CD4-positive, alpha-beta T cell treated with Interleukin-2 at 100 ng/mL for 4 hours (primary cell): ENCODE measurements at regions not wholly inside any gene's neighbourhood (a gene's known extent, or its start where the extent isn't known, plus 50 kb on each side); places are given as distances from the start of the nearest gene placed in this dataset.
A peak's percentile ranks its signal among the peaks of the same experiment; 100 is the strongest.

ENCODE experiments used
- DNase-seq: peaks from one replicate; pipeline ENCODE4 v3.0.0-alpha.2; 2020; ENCODE audit warnings: low spot score

- no peak for DNase-seq
These were observed 362.0 kb downstream of the SEC14L1 start for GRCh38 chr17:77502626-77503292.

- DNase-seq, result no peak
These were observed 362.5 kb downstream of the SEC14L1 start for GRCh38 chr17:77503293-77503655.

- no peak for DNase-seq
These were observed 363.3 kb downstream of the SEC14L1 start for GRCh38 chr17:77503916-77504651.

GRCh38 chr17:77504652-77505155 is 363.9 kb downstream of the SEC14L1 start:
- DNase-seq, result no peak

GRCh38 chr17:77505181-77505639 is 364.4 kb downstream of the SEC14L1 start:
- no peak for DNase-seq

GRCh38 chr17:77506371-77506991 is 365.7 kb downstream of the SEC14L1 start:
- DNase-seq, result no peak

GRCh38 chr17:77507111-77507885 is 366.5 kb downstream of the SEC14L1 start:
- no peak for DNase-seq

GRCh38 chr17:77508047-77508715 is 367.4 kb downstream of the SEC14L1 start:
- DNase-seq, result no peak

GRCh38 chr17:77509089-77509488 is 368.3 kb downstream of the SEC14L1 start:
- no peak for DNase-seq

GRCh38 chr17:77509599-77509998 is 368.8 kb downstream of the SEC14L1 start:
- DNase-seq, result no peak

GRCh38 chr17:77510133-77510796 is 369.5 kb downstream of the SEC14L1 start:
- no peak for DNase-seq

GRCh38 chr17:77511514-77512061 is 370.8 kb downstream of the SEC14L1 start:
- no peak for DNase-seq

GRCh38 chr17:77512062-77512946 is 371.5 kb downstream of the SEC14L1 start:
- DNase-seq, result no peak

- no peak for DNase-seq
These were observed 372.3 kb downstream of the SEC14L1 start for GRCh38 chr17:77513045-77513444.

- DNase-seq, result no peak
These were observed 374.5 kb downstream of the SEC14L1 start for GRCh38 chr17:77515227-77515626.

- peak; percentile 45 for DNase-seq
These were observed 376.1 kb downstream of the SEC14L1 start for GRCh38 chr17:77516902-77517301.

- DNase-seq, result no peak
These were observed 380.3 kb downstream of the SEC14L1 start for GRCh38 chr17:77521076-77521475.

GRCh38 chr17:77523540-77523939 is 382.8 kb downstream of the SEC14L1 start:
- DNase-seq, result no peak

GRCh38 chr17:77526259-77526711 is 385.5 kb downstream of the SEC14L1 start:
- DNase-seq, result no peak
